ENCODE measurements at regions not wholly inside any gene's neighbourhood (a gene's known extent, or its start where the extent isn't known, plus 50 kb on each side); places are given as distances from the start of the nearest gene placed in this dataset.

DNA sequence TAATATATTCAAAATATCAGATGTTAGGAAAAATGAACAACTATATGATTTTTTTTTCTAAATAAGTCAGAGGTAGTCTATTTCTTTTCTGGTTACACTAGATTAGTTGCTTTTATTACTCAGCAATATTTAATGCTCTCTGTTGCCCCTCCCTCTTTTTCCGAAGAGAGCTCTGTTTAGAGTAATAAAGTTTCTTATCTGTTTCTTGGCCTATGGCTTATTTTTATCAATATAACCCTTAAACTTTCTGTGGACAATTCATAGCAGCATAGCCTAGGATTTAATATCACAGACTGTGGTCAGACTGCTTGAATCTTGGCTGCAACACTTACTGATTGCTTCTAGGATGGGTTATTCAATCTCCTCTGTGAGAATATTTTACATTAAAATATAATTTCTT, 2315.4 kb upstream of the AGA start:
- ChIA-PET CTCF (no interaction called here), POLR2A (no interaction called here), RAD21 (ENCODE audit: unreplicated experiment) (no interaction called here), SMC1A (ENCODE audit: uncharacterized antibody, unreplicated experiment) (no interaction called here)
- H3K36me3 ChIP-seq (ENCODE audit: control insufficient read depth in 2 of 2, insufficient read depth in 2 of 2, low read length in 1 of 2), result no peaks in the 10 kb centered on the region
- WGBS (ENCODE audit: insufficient coverage, insufficient replicate concordance, low lambda C conversion rate, missing lambda C conversion rate), result 30% methylated on average over 1 of the region's 1 CpG
- intact Hi-C loops (cut with micrococcal nuclease; ENCODE audit: unreplicated experiment) (no loop called here), in situ Hi-C loops (cut with MboI) (no loop called here)
- H3K27ac ChIP-seq (ENCODE audit: control insufficient read depth, insufficient read depth), result no peak overlapping the region
- BruUV-seq (replicated peaks), result no TSS peak
- H3K79me2 ChIP-seq (ENCODE audit: control insufficient read depth, insufficient read depth, low read length), result no peaks in the 10 kb centered on the region
- H3K27me3 ChIP-seq (replicated peaks in 1 of 2; ENCODE audit: control insufficient read depth in 2 of 2, insufficient read depth in 2 of 2, low read length in 1 of 2), result no peaks in the 10 kb centered on the region
- no peaks in the 10 kb centered on the region for H3K9me3 ChIP-seq (replicated peaks; ENCODE audit: control insufficient read depth, insufficient read depth, low read length)
- no peak overlapping the region for H3K4me3 ChIP-seq
- no peak overlapping the region for H3K4me2 ChIP-seq (ENCODE audit: control insufficient read depth, insufficient read depth)
- TF ChIP-seq BMI1 (IDR thresholded peaks at IDR 0.05; ENCODE audit: borderline replicate concordance) (no peak), RFX5 (IDR thresholded peaks at IDR 0.05; ENCODE audit: low read depth, low read length) (no peak), BCL11A (IDR thresholded peaks at IDR 0.05; ENCODE audit: low read depth, low read length) (no peak), FOXM1 (IDR thresholded peaks at IDR 0.05; ENCODE audit: low read depth, low read length) (no peak), NRF1 (conservative IDR thresholded peaks at IDR 0.05; ENCODE audit: low read depth, low read length) (no peak), HCFC1 (IDR thresholded peaks at IDR 0.05; ENCODE audit: low read length) (no peak), MYB (IDR thresholded peaks at IDR 0.05; ENCODE audit: borderline replicate concordance, low read depth, low read length) (no peak), SP1 (IDR thresholded peaks at IDR 0.05; ENCODE audit: low read depth, low read length) (no peak), NBN (IDR thresholded peaks at IDR 0.05) (no peak), TARDBP (IDR thresholded peaks at IDR 0.05; ENCODE audit: borderline replicate concordance) (no peak), ATF7 (IDR thresholded peaks at IDR 0.05; ENCODE audit: low read depth) (no peak), RUNX3 (IDR thresholded peaks at IDR 0.05; ENCODE audit: low read length) (no peak), ASH2L (IDR thresholded peaks at IDR 0.05; ENCODE audit: borderline replicate concordance, low read depth) (no peak), SMAD1 (IDR thresholded peaks at IDR 0.05; ENCODE audit: low read depth, partially characterized antibody) (no peak), STAT3 (IDR thresholded peaks at IDR 0.05; ENCODE audit: low read depth, low read length) (no peak)
- TF ChIP-seq, protein P1, sequence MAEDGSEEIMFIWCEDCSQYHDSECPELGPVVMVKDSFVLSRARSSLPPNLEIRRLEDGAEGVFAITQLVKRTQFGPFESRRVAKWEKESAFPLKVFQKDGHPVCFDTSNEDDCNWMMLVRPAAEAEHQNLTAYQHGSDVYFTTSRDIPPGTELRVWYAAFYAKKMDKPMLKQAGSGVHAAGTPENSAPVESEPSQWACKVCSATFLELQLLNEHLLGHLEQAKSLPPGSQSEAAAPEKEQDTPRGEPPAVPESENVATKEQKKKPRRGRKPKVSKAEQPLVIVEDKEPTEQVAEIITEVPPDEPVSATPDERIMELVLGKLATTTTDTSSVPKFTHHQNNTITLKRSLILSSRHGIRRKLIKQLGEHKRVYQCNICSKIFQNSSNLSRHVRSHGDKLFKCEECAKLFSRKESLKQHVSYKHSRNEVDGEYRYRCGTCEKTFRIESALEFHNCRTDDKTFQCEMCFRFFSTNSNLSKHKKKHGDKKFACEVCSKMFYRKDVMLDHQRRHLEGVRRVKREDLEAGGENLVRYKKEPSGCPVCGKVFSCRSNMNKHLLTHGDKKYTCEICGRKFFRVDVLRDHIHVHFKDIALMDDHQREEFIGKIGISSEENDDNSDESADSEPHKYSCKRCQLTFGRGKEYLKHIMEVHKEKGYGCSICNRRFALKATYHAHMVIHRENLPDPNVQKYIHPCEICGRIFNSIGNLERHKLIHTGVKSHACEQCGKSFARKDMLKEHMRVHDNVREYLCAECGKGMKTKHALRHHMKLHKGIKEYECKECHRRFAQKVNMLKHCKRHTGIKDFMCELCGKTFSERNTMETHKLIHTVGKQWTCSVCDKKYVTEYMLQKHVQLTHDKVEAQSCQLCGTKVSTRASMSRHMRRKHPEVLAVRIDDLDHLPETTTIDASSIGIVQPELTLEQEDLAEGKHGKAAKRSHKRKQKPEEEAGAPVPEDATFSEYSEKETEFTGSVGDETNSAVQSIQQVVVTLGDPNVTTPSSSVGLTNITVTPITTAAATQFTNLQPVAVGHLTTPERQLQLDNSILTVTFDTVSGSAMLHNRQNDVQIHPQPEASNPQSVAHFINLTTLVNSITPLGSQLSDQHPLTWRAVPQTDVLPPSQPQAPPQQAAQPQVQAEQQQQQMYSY (CRISPR knock-in tag; IDR thresholded peaks at IDR 0.05), result no peak
- TF ChIP-seq, protein P2, sequence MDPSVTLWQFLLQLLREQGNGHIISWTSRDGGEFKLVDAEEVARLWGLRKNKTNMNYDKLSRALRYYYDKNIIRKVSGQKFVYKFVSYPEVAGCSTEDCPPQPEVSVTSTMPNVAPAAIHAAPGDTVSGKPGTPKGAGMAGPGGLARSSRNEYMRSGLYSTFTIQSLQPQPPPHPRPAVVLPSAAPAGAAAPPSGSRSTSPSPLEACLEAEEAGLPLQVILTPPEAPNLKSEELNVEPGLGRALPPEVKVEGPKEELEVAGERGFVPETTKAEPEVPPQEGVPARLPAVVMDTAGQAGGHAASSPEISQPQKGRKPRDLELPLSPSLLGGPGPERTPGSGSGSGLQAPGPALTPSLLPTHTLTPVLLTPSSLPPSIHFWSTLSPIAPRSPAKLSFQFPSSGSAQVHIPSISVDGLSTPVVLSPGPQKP (IDR thresholded peaks at IDR 0.05; ENCODE audit: low read depth, low read length), result no peak
- no peak for ATAC-seq
- H4K20me1 ChIP-seq (ENCODE audit: control insufficient read depth, insufficient read depth), result no peaks in the 10 kb centered on the region
- DNase-seq (ENCODE audit: low read depth, low spot score), result no peak
- no peaks in the 10 kb centered on the region for H3K4me1 ChIP-seq (ENCODE audit: control insufficient read depth, insufficient read depth, low read length)
- no peak overlapping the region for H2AFZ ChIP-seq (ENCODE audit: control insufficient read depth, low read depth, low read length)
- no peak for FAIRE-seq
- no peak overlapping the region for H3K9ac ChIP-seq (ENCODE audit: control insufficient read depth, insufficient read depth, low read length)

All from GM12878 (cell line).